ENCODE measurements at regions not wholly inside any gene's neighbourhood (a gene's known extent, or its start where the extent isn't known, plus 50 kb on each side); places are given as distances from the start of the nearest gene placed in this dataset.

DNA sequence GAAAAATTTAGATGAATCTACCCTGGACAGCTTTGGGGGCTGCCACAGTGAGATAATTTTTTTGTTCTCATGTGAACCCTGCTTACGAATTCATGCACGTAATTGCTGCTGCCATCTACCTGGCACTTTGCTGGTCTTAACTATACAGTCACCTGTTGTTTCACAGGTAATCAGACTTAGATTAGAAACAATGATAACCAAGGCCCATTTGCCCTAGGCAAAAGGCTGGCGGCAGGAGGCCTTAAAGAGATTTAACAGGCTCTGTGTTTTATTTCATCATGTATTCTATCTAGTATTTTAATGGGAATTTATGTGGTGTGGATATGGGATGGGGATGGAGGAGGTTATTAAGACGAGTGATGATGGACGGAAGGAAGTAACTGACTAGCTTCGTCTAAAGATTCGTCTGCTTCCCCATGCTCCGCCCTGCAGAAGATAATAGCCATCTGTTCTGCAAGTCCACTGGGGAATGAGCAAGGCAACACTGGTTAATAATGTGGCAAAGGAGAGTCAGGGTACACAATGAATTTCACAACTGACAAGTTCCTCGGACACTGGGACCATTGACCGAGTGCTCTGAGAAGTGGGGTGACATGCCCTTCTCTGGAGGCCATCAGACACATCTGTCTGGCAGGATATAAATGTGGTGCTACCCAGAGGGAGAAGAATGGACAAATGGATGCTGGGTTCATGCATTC, 291.8 kb upstream of the TNP1 start:
- Histone ChIP-seq H3K27me3 (ENCODE audit: low read length) (no peaks in the 10 kb centered on the region), H3K4me2 (ENCODE audit: low read depth, low read length, poor library complexity, severe bottlenecking) (no peak overlapping the region), H3K9ac (ENCODE audit: low read length) (no peak overlapping the region), H3K9me3 (ENCODE audit: insufficient read depth, low read length) (no peaks in the 10 kb centered on the region), H3K79me2 (ENCODE audit: insufficient read depth, low read length) (no peaks in the 10 kb centered on the region), H3K9me2 (replicated peaks; ENCODE audit: insufficient read depth, low read length) (no peaks in the 10 kb centered on the region), H2AFZ (ENCODE audit: low read depth, low read length, severe bottlenecking) (no peak overlapping the region), H3F3A (ENCODE audit: insufficient read depth) (no peaks in the 10 kb centered on the region), H3K27ac (ENCODE audit: low read depth, low read length) (no peak overlapping the region), H3K36me3 (ENCODE audit: low read length) (no peaks in the 10 kb centered on the region), H4K20me1 (ENCODE audit: low read depth, low read length) (no peaks in the 10 kb centered on the region), H3K4me3 (ENCODE audit: insufficient read depth, low read length, poor library complexity, severe bottlenecking) (no peak overlapping the region)
- TF ChIP-seq EZH2phosphoT487 (conservative IDR thresholded peaks at IDR 0.05; ENCODE audit: low read length): no peak
- TF ChIP-seq, protein P1, sequence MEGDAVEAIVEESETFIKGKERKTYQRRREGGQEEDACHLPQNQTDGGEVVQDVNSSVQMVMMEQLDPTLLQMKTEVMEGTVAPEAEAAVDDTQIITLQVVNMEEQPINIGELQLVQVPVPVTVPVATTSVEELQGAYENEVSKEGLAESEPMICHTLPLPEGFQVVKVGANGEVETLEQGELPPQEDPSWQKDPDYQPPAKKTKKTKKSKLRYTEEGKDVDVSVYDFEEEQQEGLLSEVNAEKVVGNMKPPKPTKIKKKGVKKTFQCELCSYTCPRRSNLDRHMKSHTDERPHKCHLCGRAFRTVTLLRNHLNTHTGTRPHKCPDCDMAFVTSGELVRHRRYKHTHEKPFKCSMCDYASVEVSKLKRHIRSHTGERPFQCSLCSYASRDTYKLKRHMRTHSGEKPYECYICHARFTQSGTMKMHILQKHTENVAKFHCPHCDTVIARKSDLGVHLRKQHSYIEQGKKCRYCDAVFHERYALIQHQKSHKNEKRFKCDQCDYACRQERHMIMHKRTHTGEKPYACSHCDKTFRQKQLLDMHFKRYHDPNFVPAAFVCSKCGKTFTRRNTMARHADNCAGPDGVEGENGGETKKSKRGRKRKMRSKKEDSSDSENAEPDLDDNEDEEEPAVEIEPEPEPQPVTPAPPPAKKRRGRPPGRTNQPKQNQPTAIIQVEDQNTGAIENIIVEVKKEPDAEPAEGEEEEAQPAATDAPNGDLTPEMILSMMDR (IDR thresholded peaks at IDR 0.05; ENCODE audit: insufficient read depth, low read length, poor library complexity, severe bottlenecking): no peak

DNA sequence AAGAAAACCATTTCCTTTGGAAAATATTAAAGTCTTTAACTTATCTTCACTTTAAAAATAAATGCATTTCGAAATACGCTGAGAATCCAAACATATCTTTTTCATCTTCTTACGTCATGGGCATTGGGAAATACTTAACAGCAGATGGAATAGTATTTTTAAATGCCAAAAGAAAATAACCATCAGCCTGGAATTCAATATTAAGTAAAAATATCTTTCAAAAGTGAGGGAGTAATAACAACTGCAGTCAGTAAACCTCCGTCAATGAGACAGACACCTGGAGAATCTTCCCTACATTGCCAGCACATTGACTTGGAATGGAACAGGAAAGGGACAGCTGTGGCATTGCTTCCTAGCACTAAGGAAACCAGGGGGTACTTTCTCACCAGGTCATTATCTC, 290.4 kb upstream of the TNP1 start:
- H3K9me3 ChIP-seq (ENCODE audit: insufficient read depth, low read length): no peaks in the 10 kb centered on the region
- no peaks in the 10 kb centered on the region for H3K27me3 ChIP-seq (ENCODE audit: low read length)
- no peak overlapping the region for H3K27ac ChIP-seq (ENCODE audit: low read depth, low read length)
- H3K9ac ChIP-seq (ENCODE audit: low read length): no peak overlapping the region
- H3K36me3 ChIP-seq (ENCODE audit: low read length): no peaks in the 10 kb centered on the region
- H3K4me3 ChIP-seq (ENCODE audit: insufficient read depth, low read length, poor library complexity, severe bottlenecking): no peak overlapping the region
- H2AFZ ChIP-seq (ENCODE audit: low read depth, low read length, severe bottlenecking): no peak overlapping the region
- TF ChIP-seq, protein P1 (IDR thresholded peaks at IDR 0.05; ENCODE audit: insufficient read depth, low read length, poor library complexity, severe bottlenecking): no peak
- no peak for TF ChIP-seq EZH2phosphoT487 (conservative IDR thresholded peaks at IDR 0.05; ENCODE audit: low read length)
- H4K20me1 ChIP-seq (ENCODE audit: low read depth, low read length): no peaks in the 10 kb centered on the region
- H3K79me2 ChIP-seq (ENCODE audit: insufficient read depth, low read length): no peaks in the 10 kb centered on the region
- no peaks in the 10 kb centered on the region for H3F3A ChIP-seq (ENCODE audit: insufficient read depth)
- H3K4me2 ChIP-seq (ENCODE audit: low read depth, low read length, poor library complexity, severe bottlenecking): no peak overlapping the region
- H3K9me2 ChIP-seq (replicated peaks; ENCODE audit: insufficient read depth, low read length): no peaks in the 10 kb centered on the region

DNA sequence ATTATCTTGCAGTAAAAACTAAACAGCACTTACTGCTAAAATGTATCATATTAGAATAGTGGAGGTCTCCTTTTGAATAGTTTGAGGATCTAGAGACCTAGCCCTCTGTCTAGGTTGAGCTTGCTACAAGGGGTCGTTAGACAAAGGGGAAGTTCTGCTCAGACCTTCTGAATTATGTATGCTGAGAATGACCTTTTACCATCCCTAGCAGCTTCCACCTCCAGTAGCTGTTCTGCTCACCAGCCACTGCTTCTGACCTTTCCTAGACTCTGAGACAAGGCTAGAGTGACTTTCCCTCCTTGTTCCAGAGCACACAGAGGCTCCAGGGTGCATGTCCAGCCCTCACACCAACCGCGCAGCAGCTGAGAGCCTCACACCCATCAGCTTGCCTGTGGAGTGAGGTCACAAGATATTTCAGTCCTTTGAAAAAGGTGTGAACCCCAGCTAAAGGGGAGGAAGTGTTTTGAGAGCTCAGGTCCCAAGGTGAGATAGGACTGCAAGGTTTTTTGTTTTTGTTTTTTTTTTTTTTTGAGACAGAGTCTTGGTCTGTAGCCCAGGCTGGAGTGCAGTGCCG, 289.3 kb upstream of the TNP1 start:
- no peaks in the 10 kb centered on the region for H4K20me1 ChIP-seq (ENCODE audit: low read depth, low read length)
- no peaks in the 10 kb centered on the region for H3K9me2 ChIP-seq (replicated peaks; ENCODE audit: insufficient read depth, low read length)
- H3F3A ChIP-seq (ENCODE audit: insufficient read depth): no peaks in the 10 kb centered on the region
- H3K27ac ChIP-seq (ENCODE audit: low read depth, low read length): no peak overlapping the region
- H3K9ac ChIP-seq (ENCODE audit: low read length): no peak overlapping the region
- H2AFZ ChIP-seq (ENCODE audit: low read depth, low read length, severe bottlenecking): no peak overlapping the region
- no peaks in the 10 kb centered on the region for H3K36me3 ChIP-seq (ENCODE audit: low read length)
- no peaks in the 10 kb centered on the region for H3K79me2 ChIP-seq (ENCODE audit: insufficient read depth, low read length)
- no peaks in the 10 kb centered on the region for H3K9me3 ChIP-seq (ENCODE audit: insufficient read depth, low read length)
- H3K27me3 ChIP-seq (ENCODE audit: low read length): no peaks in the 10 kb centered on the region
- TF ChIP-seq, protein P1 (IDR thresholded peaks at IDR 0.05; ENCODE audit: insufficient read depth, low read length, poor library complexity, severe bottlenecking): no peak
- no peak for TF ChIP-seq EZH2phosphoT487 (conservative IDR thresholded peaks at IDR 0.05; ENCODE audit: low read length)
- H3K4me2 ChIP-seq (ENCODE audit: low read depth, low read length, poor library complexity, severe bottlenecking): no peak overlapping the region
- H3K4me3 ChIP-seq (ENCODE audit: insufficient read depth, low read length, poor library complexity, severe bottlenecking): no peak overlapping the region

All from SU-DHL-6 (cell line).